ENCODE measurements at regions not wholly inside any gene's neighbourhood (a gene's known extent, or its start where the extent isn't known, plus 50 kb on each side); places are given as distances from the start of the nearest gene placed in this dataset.

DNA sequence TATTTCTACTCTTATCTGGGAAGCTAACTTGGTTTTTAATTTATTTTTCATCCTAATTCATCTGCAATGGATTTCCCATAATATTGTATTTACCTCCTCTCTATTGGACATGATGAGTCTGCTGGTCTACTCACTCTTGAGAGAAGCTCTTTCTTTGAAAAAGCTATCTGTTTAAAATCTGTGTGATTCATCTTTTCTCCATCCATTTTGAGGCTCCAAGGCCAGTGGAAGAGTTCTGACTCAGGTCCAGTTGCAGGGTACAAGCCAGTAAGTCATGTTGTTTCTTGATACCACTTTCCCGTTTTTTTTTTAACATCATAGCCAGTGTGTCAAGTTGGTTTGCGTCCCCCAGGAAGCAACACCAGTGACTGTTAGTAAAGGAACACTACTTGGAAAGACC lies 160.3 kb upstream of the BMP4 start:
- DNase-seq (ENCODE audit: low spot score) = no peak

DNA sequence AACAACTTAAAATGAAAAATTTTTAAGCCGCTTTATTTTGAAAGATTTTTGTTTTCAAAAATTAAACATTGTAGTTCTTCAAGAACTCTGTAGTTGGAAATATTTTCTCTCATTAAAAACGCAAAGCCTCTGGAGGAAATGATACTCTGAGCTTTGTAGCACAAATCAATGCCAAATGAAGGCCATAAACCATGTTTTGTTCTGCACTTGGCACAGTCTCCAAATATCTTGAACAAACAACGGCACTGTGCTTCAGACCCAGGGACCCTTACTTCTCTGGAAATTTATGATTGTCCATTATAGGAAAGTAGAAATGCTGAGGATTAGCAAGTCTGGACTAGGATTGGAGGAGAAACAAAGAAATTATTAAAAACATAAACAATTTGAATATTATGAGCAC lies 160.8 kb upstream of the BMP4 start:
- DNase-seq (ENCODE audit: low spot score) = no peak
- Histone ChIP-seq H3K27me3 (replicated peaks; ENCODE audit: insufficient read depth) (no peaks in the 10 kb centered on the region), H3K36me3 (no peaks in the 10 kb centered on the region), H3K27ac (no peak overlapping the region), H3K4me3 (no peak overlapping the region), H3K4me1 (replicated peaks) (no peaks in the 10 kb centered on the region), H3K9me3 (no peaks in the 10 kb centered on the region)
- TF ChIP-seq CTCF (IDR thresholded peaks at IDR 0.05) (no peak), POLR2A (IDR thresholded peaks at IDR 0.05) (no peak), POLR2AphosphoS5 (IDR thresholded peaks at IDR 0.05) (no peak)
- 5% methylated on average over 3 of the region's 3 CpGs for WGBS
- intact Hi-C loops (cut with DNase I) = no loop called here

More for the DNA sequence above, 160.3 kb upstream of the BMP4 start:
- no peaks in the 10 kb centered on the region for H3K36me3 ChIP-seq
- no peak overlapping the region for H3K4me3 ChIP-seq
- 12% methylated on average over 2 of the region's 2 CpGs for WGBS
- no peaks in the 10 kb centered on the region for H3K27me3 ChIP-seq (replicated peaks; ENCODE audit: insufficient read depth)
- intact Hi-C loops (cut with DNase I) = no loop called here
- no peaks in the 10 kb centered on the region for H3K4me1 ChIP-seq (replicated peaks)
- H3K27ac ChIP-seq = no peak overlapping the region
- H3K9me3 ChIP-seq = no peaks in the 10 kb centered on the region
- TF ChIP-seq POLR2A (IDR thresholded peaks at IDR 0.05) (no peak), CTCF (IDR thresholded peaks at IDR 0.05) (no peak), POLR2AphosphoS5 (IDR thresholded peaks at IDR 0.05) (no peak)

GRCh38 chr14:54117924-54118323 lies 161.3 kb upstream of the BMP4 start:
- Histone ChIP-seq H3K9me3 (no peaks in the 10 kb centered on the region), H3K4me3 (no peak overlapping the region), H3K27ac (no peak overlapping the region), H3K27me3 (replicated peaks; ENCODE audit: insufficient read depth) (no peaks in the 10 kb centered on the region), H3K4me1 (replicated peaks) (no peaks in the 10 kb centered on the region), H3K36me3 (no peaks in the 10 kb centered on the region)
- TF ChIP-seq CTCF (IDR thresholded peaks at IDR 0.05) (no peak), POLR2A (IDR thresholded peaks at IDR 0.05) (no peak), POLR2AphosphoS5 (IDR thresholded peaks at IDR 0.05) (no peak)
- intact Hi-C loops (cut with DNase I) = no loop called here
- 70% methylated on average over 3 of the region's 3 CpGs for WGBS
- DNase-seq (ENCODE audit: low spot score) = no peak

- Histone ChIP-seq H3K4me3 (no peak overlapping the region), H3K27ac (no peak overlapping the region), H3K36me3 (no peaks in the 10 kb centered on the region), H3K4me1 (replicated peaks) (no peaks in the 10 kb centered on the region), H3K27me3 (replicated peaks; ENCODE audit: insufficient read depth) (no peaks in the 10 kb centered on the region), H3K9me3 (no peaks in the 10 kb centered on the region)
- intact Hi-C loops (cut with DNase I) = no loop called here
- WGBS = 70% methylated on average over 1 of the region's 1 CpG
- DNase-seq (ENCODE audit: low spot score) = no peak
- TF ChIP-seq POLR2AphosphoS5 (IDR thresholded peaks at IDR 0.05) (no peak), POLR2A (IDR thresholded peaks at IDR 0.05) (no peak), CTCF (IDR thresholded peaks at IDR 0.05) (no peak)
These were observed 163.6 kb upstream of the BMP4 start for GRCh38 chr14:54120260-54120659.

GRCh38 chr14:54121466-54122027 lies 164.9 kb upstream of the BMP4 start:
- WGBS = 78% methylated on average over 5 of the region's 5 CpGs
- DNase-seq (ENCODE audit: low spot score) = no peak
- intact Hi-C loops (cut with DNase I) = no loop called here

More at GRCh38 chr14:54121466-54122027, 164.9 kb upstream of the BMP4 start:
- Histone ChIP-seq H3K27ac (no peak overlapping the region), H3K27me3 (replicated peaks; ENCODE audit: insufficient read depth) (no peaks in the 10 kb centered on the region), H3K4me3 (no peak overlapping the region), H3K36me3 (no peaks in the 10 kb centered on the region), H3K9me3 (no peaks in the 10 kb centered on the region), H3K4me1 (replicated peaks) (no peaks in the 10 kb centered on the region)
- TF ChIP-seq POLR2AphosphoS5 (IDR thresholded peaks at IDR 0.05) = no peak
- no peak for TF ChIP-seq CTCF (IDR thresholded peaks at IDR 0.05)
- TF ChIP-seq POLR2A (IDR thresholded peaks at IDR 0.05) = no peak
